ENCODE measurements at regions not wholly inside any gene's neighbourhood (a gene's known extent, or its start where the extent isn't known, plus 50 kb on each side); places are given as distances from the start of the nearest gene placed in this dataset.
"Not testable (repeated sequence)": the region's sequence is repeated elsewhere in the genome, so short reads cannot be mapped to it uniquely, and the experiment has no call there.

DNA sequence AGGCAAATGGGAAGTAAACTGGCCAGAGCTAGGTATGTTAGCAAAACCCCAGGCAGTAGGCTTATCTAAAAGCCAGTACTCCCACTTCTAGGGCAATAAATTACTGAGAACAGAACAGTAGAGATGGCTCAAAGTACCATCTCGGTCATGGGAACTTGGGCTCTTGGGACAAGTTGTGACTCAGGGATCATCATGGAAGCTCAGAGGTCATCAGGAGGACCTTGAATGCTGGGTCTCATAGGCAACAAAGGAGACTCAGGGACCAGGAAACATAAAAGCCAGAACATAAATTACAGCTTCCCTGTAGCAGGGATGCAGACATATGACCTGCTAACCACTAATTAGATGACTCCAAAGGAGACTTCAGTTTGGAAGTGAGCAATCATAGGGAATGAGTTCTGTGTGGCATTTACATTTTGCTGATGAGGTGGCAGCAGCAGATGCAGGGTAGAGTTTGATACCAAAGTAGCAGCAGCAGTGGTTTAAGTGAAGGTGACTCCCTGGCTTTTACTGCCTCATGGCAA lies 97.6 kb upstream of the SCAF11 start:
- DNase-seq (ENCODE audit: low read depth, low spot score): no peak

DNA sequence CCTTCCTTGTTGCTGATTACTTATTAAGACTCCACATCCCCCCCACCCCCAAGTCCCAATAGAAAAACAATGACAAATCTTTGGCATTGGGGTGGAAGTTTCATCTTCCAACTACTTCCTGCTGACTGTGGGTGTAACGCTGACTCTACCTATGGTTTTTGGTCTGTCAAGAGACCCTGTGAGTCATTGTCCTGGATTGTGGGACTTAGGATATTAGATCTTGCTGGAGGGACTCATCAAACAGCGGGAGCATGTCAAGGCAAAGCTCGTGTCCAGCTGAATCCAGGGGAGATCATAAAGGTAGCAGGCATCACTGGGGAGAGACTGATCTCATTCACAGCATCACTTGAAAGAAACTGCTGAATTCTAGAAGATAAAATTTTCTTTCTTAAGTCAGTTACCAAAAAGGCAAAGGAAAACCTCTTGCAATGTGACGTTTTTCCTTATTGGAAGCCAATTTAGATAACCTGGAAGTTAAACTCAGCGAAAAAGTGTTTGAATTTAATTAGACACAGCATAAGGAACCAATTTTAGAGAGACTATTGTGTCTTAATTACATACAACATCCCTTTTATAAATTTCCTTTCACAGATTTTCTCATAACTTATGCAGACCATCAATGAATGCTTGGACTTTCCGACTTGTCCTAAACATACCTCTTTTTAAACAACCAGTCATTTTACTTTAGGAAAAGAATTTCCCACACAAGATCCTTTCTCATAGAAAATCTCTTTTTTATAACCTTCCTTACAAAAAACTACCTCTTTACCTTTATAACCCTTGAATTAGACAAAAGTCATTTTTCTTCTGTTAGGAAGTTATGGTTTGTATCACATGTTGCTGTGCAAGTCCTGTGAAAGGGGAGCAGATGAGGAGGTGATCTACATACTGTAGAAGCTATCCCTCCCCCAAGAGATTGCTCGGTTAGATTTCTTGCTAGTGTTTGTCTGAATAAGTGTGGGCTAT lies 94.6 kb upstream of the SCAF11 start:
- DNase-seq (ENCODE audit: low read depth, low spot score): no peak

DNA sequence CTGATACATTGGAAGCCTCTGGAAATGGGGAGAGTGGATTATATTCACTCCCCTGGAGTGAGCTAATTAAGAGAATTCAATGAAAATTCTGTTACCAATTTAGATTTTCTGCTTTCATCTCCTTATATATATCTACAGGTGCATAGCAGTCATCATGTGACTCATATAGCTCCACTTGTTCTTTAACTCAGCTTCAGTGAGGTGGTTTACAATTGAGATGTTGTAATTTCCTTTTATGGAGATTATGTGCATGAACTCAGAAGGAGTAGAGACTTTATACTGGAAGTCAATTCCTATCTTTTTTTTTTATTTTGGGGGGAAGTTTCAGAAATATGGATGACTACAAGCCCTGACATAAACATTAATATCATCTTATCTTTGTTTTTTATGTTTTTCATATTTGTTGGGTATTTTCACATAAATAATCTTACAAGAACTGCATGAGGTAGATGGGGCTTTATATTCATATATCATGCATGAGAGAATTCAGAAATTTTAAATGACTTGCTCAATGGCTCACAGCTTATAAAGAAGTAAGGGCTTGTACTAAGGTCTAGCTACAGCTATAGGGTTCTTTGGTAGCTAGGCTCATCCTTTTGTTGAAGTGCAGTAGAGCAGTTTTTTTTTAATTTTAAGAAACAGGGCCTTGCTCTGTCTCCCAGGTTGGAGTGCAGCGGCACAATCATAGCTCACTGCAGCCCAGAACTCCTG lies 92.3 kb upstream of the SCAF11 start:
- no peak for DNase-seq (ENCODE audit: low read depth, low spot score)

DNA sequence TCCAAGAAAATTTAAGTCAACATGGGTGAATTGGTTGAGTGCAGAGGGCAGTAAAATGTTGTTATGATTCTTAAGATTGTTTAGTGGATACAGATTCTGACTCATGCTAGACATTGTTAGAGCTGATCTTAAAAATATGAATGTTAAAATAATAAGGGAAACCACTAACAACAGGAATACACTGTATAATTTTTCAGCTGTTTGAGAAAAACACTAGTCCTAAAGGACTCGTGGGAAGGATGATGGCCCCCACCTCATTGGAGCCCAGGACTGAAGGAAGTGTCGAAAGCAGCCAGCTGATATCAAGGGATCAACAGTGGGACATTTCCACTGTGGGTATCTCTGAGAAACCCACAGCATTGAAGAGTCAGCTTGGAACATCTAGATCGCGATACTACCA lies 82.9 kb upstream of the SCAF11 start:
- no peak for DNase-seq (ENCODE audit: low read depth, low spot score)

DNA sequence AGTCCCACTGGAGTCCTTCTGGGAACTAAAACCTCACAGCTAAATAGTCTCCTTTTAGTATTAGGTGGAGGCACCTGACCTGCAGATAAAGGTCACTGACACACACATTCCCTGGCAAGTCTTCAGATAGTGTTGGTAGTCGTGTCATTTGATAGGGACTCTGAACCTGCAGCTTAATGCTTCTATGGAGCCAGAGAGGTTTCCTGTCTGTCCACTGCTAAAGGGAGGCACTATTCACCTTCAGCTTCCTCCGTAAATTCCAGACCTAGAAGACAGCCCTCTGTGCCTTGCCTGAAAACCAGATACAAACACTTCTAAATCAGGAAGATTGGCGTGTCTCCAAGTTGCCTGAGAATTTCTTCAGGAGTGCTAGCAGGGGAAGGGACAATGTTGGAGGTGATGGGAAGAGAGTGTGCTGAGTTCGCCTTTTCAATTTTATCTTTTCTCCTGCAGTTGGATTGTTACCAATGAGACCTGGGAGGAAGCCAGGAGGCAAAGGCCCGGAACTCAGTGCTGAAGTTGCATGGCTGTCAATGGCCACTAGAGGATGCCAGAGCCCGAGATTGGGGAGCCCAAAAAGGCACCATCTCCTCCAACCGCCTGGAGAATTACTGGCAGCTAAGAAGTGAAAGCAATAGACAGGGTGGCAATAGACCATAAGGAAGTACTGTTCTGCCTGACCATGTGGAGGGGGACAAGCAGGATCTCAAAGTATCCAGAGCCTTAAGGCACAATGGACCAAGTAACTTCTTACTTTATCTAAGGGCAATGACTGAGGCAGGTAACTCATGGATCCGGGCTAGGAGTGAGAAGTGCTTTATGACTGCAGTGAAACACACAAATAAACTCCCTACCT lies 81.6 kb upstream of the SCAF11 start:
- DNase-seq (ENCODE audit: low read depth, low spot score): peak; percentile 75

DNA sequence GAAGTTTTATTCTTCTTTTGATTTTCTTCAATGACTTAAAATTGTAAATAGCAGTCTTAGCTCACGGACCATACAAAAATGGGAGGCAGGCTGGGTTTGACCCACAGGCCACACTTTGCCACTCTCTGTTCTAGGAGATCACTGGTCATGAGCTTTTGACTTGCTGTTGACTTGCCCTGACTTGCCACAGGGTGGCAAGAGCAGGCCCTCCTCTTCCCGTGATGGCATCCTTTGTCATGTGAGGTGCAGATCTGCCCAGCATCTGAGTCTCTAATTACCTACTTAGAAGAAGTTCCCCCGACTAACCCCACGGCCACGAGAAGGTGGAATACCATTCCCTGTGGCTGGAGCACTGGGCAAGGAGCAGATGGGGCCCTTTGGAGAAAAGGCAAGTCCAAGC lies 81.0 kb upstream of the SCAF11 start:
- no peak for DNase-seq (ENCODE audit: low read depth, low spot score)

DNA sequence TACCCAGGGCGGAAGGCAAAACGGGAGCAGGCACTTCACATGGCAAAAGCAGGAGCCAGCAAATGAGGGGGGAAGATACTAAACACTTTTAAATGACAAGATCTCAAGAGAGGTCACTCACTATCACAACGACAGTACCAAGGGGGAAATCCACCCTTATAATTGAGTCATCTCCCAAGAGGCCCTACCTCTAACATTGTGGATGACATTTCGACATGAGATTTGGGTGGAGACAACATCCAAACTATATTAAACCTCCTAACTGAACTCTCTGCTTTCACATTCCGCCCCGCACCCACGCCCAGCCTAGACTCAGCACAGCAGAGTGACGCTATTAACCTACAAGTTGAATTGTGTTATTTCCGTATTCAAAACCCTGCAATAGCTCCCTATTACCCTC lies 76.7 kb upstream of the SCAF11 start:
- DNase-seq (ENCODE audit: low read depth, low spot score): no peak

DNA sequence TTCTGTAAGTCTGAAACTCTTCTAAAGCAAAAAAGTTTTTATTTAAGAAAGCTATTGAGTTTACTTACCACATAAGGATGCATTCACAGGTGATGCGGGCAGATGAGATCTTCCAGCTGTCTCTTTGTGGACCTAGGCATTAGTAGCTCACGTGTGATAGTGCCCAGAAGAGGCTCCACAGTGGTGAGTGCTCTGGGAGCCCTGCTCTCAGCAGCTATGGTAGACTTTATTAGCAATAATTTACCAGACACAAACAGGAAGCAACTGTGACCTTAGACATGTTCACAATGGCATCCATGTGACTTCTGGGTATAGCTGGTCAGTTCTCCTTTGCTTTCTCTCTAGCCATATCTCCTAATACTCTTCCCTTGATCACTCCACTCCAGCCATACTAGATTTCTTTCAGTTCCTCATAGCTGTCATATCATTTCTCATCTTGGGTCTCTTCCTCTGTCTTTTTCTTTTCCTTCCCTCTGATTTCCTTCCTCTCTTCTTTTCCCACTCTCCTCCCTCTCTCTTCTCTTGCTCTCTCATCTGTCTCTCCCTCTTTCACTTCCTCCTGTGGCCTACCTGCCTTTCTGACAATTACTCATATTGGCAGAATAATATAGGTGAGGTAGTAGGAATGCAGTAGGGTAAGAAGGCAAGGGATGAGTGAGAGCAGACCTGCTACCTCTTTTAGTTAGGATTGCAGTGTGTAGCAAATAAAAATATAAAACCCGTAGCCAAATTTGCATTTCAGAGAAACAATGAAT lies 75.2 kb upstream of the SCAF11 start:
- DNase-seq (ENCODE audit: low read depth, low spot score): no peak

DNA sequence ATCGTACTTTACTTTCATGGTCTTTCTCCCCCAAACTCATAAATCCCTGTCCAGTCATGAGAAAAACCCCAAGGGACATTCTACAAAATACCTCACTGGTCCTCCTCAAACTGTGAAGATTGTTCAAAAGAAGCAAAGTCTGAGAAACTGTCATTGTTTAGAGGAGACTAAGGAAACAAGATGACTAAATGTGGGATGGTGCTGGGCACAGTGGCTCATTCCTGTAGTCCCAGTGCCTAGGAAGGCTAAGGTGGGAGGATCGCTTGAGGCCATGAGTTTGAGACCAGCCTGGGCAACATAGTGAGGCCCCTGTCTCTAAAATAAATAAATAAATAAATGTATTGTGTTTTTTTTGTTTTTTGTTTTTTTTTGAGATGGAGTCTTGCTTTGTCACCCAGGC lies 74.2 kb upstream of the SCAF11 start:
- no peak for DNase-seq (ENCODE audit: low read depth, low spot score)

DNA sequence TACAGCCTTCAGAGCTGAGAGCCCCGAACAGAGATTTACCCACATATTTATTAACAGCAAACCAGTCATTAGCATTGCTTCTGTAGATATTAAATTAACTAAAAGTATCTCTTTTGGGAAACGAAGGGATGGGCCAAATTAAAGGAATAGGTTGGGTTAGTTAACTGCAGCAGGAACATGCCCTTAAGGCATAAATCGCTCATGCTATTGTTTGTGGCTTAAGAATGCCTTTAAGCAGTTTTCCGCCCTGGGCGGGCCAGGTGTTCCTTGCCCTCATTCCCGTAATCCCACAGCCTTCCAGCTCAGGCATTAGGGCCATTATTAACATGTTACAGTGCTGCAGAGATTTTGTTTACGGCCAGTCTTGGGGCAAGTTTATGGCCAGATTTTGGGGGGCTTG lies 68.3 kb upstream of the SCAF11 start:
- not testable (repeated sequence) for DNase-seq (ENCODE audit: low read depth, low spot score)

DNA sequence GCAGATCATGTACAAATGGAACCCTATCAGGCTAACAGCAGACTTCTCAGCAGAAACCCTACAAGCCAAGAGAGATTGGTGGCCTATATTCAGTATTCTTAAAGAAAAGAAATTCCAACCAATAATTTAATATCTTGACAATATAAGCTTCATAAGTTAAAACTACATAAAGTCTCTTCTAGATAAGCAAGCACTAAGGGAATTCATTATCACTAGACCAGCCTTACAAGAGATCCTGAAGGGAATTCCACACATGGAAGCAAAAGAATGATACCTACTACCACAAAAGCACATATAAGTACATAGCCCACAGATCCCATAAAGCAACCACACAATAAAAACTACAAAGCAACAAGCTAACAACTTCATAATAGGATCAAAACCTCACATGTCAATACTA lies 60.4 kb upstream of the SCAF11 start:
- DNase-seq (ENCODE audit: low read depth, low spot score): no peak

DNA sequence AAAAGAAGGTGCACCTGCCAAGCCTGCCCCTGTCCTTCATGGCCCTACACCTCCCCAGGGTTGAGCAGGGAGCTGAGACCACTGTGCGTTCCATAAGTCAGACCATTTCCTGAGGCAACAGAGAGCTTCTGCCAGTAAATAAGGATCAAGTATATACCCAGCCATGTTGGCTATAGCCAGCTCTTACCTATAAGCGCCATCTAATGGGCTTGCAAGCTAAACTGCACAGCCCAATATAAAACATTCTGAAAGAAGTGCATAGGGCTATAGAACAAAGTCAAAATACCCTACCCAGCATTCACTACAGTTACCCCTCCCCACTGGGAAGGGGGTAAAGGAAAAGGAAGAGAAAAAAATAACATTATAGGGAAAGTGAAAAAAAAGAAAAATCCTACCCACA lies 59.3 kb upstream of the SCAF11 start:
- DNase-seq (ENCODE audit: low read depth, low spot score): no peak

DNA sequence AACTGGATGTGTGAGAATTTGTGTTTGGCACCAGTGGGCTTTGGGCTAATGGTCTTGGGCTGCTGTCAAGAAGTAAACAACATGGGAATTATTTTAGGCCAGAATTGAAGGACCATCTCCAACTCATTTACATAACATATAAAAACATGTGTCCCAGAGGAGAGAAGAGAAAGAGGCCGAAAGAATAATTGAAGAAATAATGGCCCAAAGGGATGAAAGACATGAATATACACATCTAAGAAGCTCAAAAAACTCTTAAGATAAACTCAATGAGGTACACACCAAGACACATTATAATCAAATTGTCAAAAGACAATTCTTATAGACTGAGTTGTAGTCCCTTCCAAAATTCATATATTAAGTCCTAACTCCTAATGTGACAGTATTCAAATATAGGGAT lies 56.1 kb upstream of the SCAF11 start:
- DNase-seq (ENCODE audit: low read depth, low spot score): no peak

DNA sequence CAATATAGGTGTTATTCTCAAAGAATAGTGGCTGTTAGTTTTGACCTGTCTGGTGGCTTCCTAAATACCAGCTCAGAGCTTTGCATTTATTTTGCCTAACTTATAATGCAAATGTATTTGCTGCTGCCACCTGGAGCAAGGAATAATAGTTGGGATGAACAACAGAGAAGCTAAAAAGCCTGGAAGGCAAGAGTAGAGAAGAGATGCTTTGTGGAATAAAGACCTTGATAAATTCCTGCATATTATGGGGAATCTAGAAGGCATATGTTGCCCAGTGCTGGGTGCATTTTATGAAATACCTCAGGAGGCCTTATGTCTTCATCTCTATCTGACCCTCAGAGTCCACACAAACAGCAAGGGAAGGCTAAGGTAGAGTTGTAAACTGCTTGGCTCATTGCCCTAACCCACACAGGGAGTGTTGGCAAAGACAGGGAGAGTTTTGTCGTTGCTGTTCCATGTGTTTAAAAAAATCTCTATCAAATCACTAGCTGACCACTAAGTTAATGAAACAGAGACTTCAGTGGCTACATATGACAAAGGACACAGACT lies 53.7 kb upstream of the SCAF11 start:
- no peak for DNase-seq (ENCODE audit: low read depth, low spot score)
